Astrocyte (in vitro differentiated cells and primary cell): ENCODE measurements at regions not wholly inside any gene's neighbourhood (a gene's known extent, or its start where the extent isn't known, plus 50 kb on each side); places are given as distances from the start of the nearest gene placed in this dataset.

Experiments used
- DNase-seq: peaks from one replicate; pipeline ENCODE4 v3.0.0-alpha.2; 2010; ENCODE audit warnings: low read depth
- FAIRE-seq: peaks from 2 replicates; lab custom pipeline; 2011; peaks lifted over from hg19 to GRCh38; lab: Jason Lieb, UNC
- H2AFZ ChIP-seq: 2 replicates; pipeline ENCODE4 v1.6.0; 2012; ENCODE audit warnings: low read depth, low read length, inconsistent platforms
- H3K27ac ChIP-seq: 2 replicates; pipeline ENCODE4 v1.5.1; 2011; ENCODE audit warnings: low read depth, low read length, inconsistent platforms
- H3K27me3 ChIP-seq: 2 replicates; pipeline ENCODE4 v1.6.0; 2011; ENCODE audit warnings: low read length, inconsistent platforms; ENCODE audit not compliant: insufficient read depth
- H3K36me3 ChIP-seq: 2 replicates; pipeline ENCODE4 v1.5.1; 2011; ENCODE audit warnings: low read length, inconsistent platforms; ENCODE audit not compliant: insufficient read depth
- H3K4me1 ChIP-seq: 2 replicates; pipeline ENCODE4 v1.5.1; 2011; ENCODE audit warnings: low read length, inconsistent platforms; ENCODE audit not compliant: insufficient read depth
- H3K4me2 ChIP-seq: 2 replicates; pipeline ENCODE4 v1.6.0; 2012; ENCODE audit warnings: low read length, inconsistent platforms
- H3K4me3 ChIP-seq: 2 replicates; pipeline ENCODE4 v1.5.1; 2011; ENCODE audit warnings: low read depth, mild to moderate bottlenecking, low read length, inconsistent platforms; ENCODE audit not compliant: insufficient read depth
- H3K79me2 ChIP-seq: 2 replicates; pipeline ENCODE4 v1.6.0; 2012; ENCODE audit warnings: mild to moderate bottlenecking, low read length, inconsistent platforms; ENCODE audit not compliant: insufficient read depth
- H3K9ac ChIP-seq: 2 replicates; pipeline ENCODE4 v1.6.0; 2012; ENCODE audit warnings: mild to moderate bottlenecking, low read length, inconsistent platforms
- H3K9me3 ChIP-seq: 2 replicates; pipeline ENCODE4 v1.5.1; 2012; ENCODE audit warnings: low read depth, mild to moderate bottlenecking, low read length, inconsistent platforms; ENCODE audit not compliant: insufficient read depth
- H4K20me1 ChIP-seq: 2 replicates; pipeline ENCODE4 v1.6.0; 2012; ENCODE audit warnings: low read length, inconsistent platforms; ENCODE audit not compliant: insufficient read depth
- H3K27ac Mint-ChIP-seq: one replicate; pipeline ENCODE4 v1.8.0; 2021; ENCODE audit warnings: mild to moderate bottlenecking, mixed read lengths; ENCODE audit not compliant: unreplicated experiment
- H3K27me3 Mint-ChIP-seq: one replicate; pipeline ENCODE4 v1.8.0; 2021; ENCODE audit warnings: low read depth, mixed read lengths; ENCODE audit not compliant: unreplicated experiment
- H3K36me3 Mint-ChIP-seq: one replicate; pipeline ENCODE4 v1.8.0; 2021; ENCODE audit warnings: low read depth, mixed read lengths; ENCODE audit not compliant: unreplicated experiment
- H3K4me1 Mint-ChIP-seq: one replicate; pipeline ENCODE4 v1.8.0; 2021; ENCODE audit warnings: low read depth, mixed read lengths; ENCODE audit not compliant: unreplicated experiment
- H3K4me3 Mint-ChIP-seq: one replicate; pipeline ENCODE4 v1.8.0; 2021; ENCODE audit warnings: mild to moderate bottlenecking, moderate library complexity, mixed read lengths; ENCODE audit not compliant: unreplicated experiment
- H3K9me3 Mint-ChIP-seq: one replicate; pipeline ENCODE4 v1.8.0; 2021; ENCODE audit warnings: mild to moderate bottlenecking, mixed read lengths; ENCODE audit not compliant: unreplicated experiment
- CTCF ChIP-seq: IDR thresholded peaks from 2 replicates; pipeline ENCODE4 v1.5.1; 2011; ENCODE audit warnings: low read depth, mild to moderate bottlenecking, inconsistent platforms, low read length, moderate library complexity; ENCODE audit not compliant: insufficient read depth
- EZH2 ChIP-seq: IDR thresholded peaks from 2 replicates; pipeline ENCODE4 v1.6.1; 2012; ENCODE audit warnings: mild to moderate bottlenecking, low read length, inconsistent platforms; ENCODE audit not compliant: insufficient read depth

GRCh38 chr4:17168571-17168970 lies 270.1 kb upstream of the LDB2 start:
- Histone ChIP-seq H3K4me1 (peaks cover 15% of the 10 kb centered on the region), H2AFZ (peak overlapping the region; percentile 8), H3K9me3 (no peaks in the 10 kb centered on the region), H3K27ac (peak overlapping the region; percentile 58), H4K20me1 (no peaks in the 10 kb centered on the region), H3K36me3 (no peaks in the 10 kb centered on the region), H3K27me3 (no peaks in the 10 kb centered on the region), H3K9ac (peak overlapping the region; percentile 23), H3K79me2 (no peaks in the 10 kb centered on the region), H3K4me3 (no peak overlapping the region), H3K4me2 (peak overlapping the region; percentile 56)
- TF ChIP-seq CTCF (no peak), EZH2 (no peak)
- DNase-seq, result peak; percentile 83
- Mint-ChIP-seq H3K27ac (peak overlapping the region; percentile 89), H3K4me3 (peak overlapping the region; percentile 29), H3K27me3 (no peaks in the 10 kb centered on the region), H3K36me3 (peaks cover 3% of the 10 kb centered on the region), H3K4me1 (peaks cover 30% of the 10 kb centered on the region), H3K9me3 (peaks cover 2% of the 10 kb centered on the region)
- FAIRE-seq, result peak; percentile 86

- Histone ChIP-seq H2AFZ (no peak overlapping the region), H3K9me3 (no peaks in the 10 kb centered on the region), H3K9ac (no peak overlapping the region), H3K4me1 (peaks cover 15% of the 10 kb centered on the region), H3K4me2 (no peak overlapping the region), H3K4me3 (no peak overlapping the region), H3K27me3 (no peaks in the 10 kb centered on the region), H3K36me3 (no peaks in the 10 kb centered on the region), H3K79me2 (no peaks in the 10 kb centered on the region), H3K27ac (no peak overlapping the region), H4K20me1 (no peaks in the 10 kb centered on the region)
- peaks cover 30% of the 10 kb centered on the region for H3K4me1 Mint-ChIP-seq
- H3K27ac Mint-ChIP-seq, result peak overlapping the region; percentile 0
- no peak overlapping the region for H3K4me3 Mint-ChIP-seq
- H3K36me3 Mint-ChIP-seq, result peaks cover 3% of the 10 kb centered on the region
- H3K27me3 Mint-ChIP-seq, result no peaks in the 10 kb centered on the region
- TF ChIP-seq EZH2, result no peak
- TF ChIP-seq CTCF, result no peak
- peaks cover 3% of the 10 kb centered on the region for H3K9me3 Mint-ChIP-seq
- FAIRE-seq (no peak), DNase-seq (peak; percentile 46)
Observed at GRCh38 chr4:17166954-17167353, 268.5 kb upstream of the LDB2 start.

GRCh38 chr4:17165286-17165685 lies 266.8 kb upstream of the LDB2 start:
- H3K27me3 Mint-ChIP-seq, result no peaks in the 10 kb centered on the region

More at GRCh38 chr4:17165286-17165685, 266.8 kb upstream of the LDB2 start:
- peaks cover 15% of the 10 kb centered on the region for H3K4me1 ChIP-seq
- H3K36me3 ChIP-seq, result no peaks in the 10 kb centered on the region
- DNase-seq (no peak), FAIRE-seq (peak; percentile 64)
- Mint-ChIP-seq H3K4me3 (no peak overlapping the region), H3K4me1 (peaks cover 24% of the 10 kb centered on the region), H3K36me3 (peaks cover 3% of the 10 kb centered on the region), H3K9me3 (peaks cover 9% of the 10 kb centered on the region), H3K27ac (no peak overlapping the region)
- TF ChIP-seq CTCF (no peak), EZH2 (no peak)
- H3K4me3 ChIP-seq, result no peak overlapping the region
- H3K27ac ChIP-seq, result no peak overlapping the region
- H4K20me1 ChIP-seq, result no peaks in the 10 kb centered on the region
- H3K4me2 ChIP-seq, result no peak overlapping the region
- no peaks in the 10 kb centered on the region for H3K9me3 ChIP-seq
- no peak overlapping the region for H2AFZ ChIP-seq
- no peak overlapping the region for H3K9ac ChIP-seq
- H3K27me3 ChIP-seq, result no peaks in the 10 kb centered on the region
- H3K79me2 ChIP-seq, result no peaks in the 10 kb centered on the region
